Ovary (tissue), 7 donors: ENCODE measurements at regions not wholly inside any gene's neighbourhood (a gene's known extent, or its start where the extent isn't known, plus 50 kb on each side); places are given as distances from the start of the nearest gene placed in this dataset.

Experiments
- DNase-seq, 5 donors: peaks; one replicate each; pipeline ENCODE4 v3.0.0-alpha.2; 2019 to 2020
- H3K27ac ChIP-seq, 2 donors: fragments of 200-600 bp; one replicate each; pipeline versions ENCODE4 v1.5.1 to v1.8.0; 2019 to 2022
- H3K27me3 ChIP-seq: fragments of 200-600 bp; one replicate; pipeline ENCODE4 v1.8.0; 2022
- H3K36me3 ChIP-seq: fragments of 200-600 bp; sonication (generic); one replicate; pipeline ENCODE4 v1.5.1; 2019
- H3K4me1 ChIP-seq: one replicate; pipeline ENCODE4 v1.8.1; 2013; ENCODE audit warnings: mild to moderate bottlenecking, moderate library complexity; ENCODE audit not compliant: insufficient read depth
- H3K4me3 ChIP-seq: fragments of 200-600 bp; sonication (generic); one replicate; pipeline ENCODE4 v1.5.1; 2017
- H3K9me3 ChIP-seq, 2 donors: fragments of 200-600 bp in 1 of 2; sonication (generic) in 1 of 2; one replicate each; pipeline versions ENCODE4 v1.5.1 to v1.8.1; 2013 to 2019; ENCODE audit warnings: mild to moderate bottlenecking in 1 of 2, moderate library complexity in 1 of 2
- CTCF ChIP-seq, 3 donors: fragments of 450-650 bp in 2 of 3; fragments of 200-600 bp in 1 of 3; IDR thresholded peaks; one replicate each; pipeline versions ENCODE4 v1.5.1 to v1.8.0; 2016 to 2022; ENCODE audit warnings: antibody characterized with exemption in 3 of 3, mild to moderate bottlenecking in 1 of 3
- EP300 ChIP-seq: sonication (generic); formaldehyde crosslinking; IDR thresholded peaks from one replicate; pipeline ENCODE4 v1.6.1; 2017; ENCODE audit warnings: antibody characterized with exemption
- POLR2A ChIP-seq: fragments of 450-650 bp; IDR thresholded peaks from one replicate; pipeline ENCODE4 v1.6.1; 2017; ENCODE audit warnings: antibody characterized with exemption, mild to moderate bottlenecking, moderate library complexity
- WGBS, 3 donors: extraction: QIAGEN DNeasy Blood & Tissue Kit in 1 of 3; methylation state at CpG; one replicate each; pipeline versions ENCODE4 v1.1.5 to v1.1.7; 2013 to 2017; 5-methylcytosine and 5-hydroxymethylcytosine counted together
- intact Hi-C, 4 donors: fragments of 100-400 bp; cut with DNase I; formaldehyde crosslinking; loops; one replicate each; pipeline versions ENCODE4 v1.11.0 to v1.15.1; 2022 to 2023
- donor health status: DM: no; HTN: no; CAD: no; lungs with moderate emphysema.
- donor health status: DM: no; HTN: no; CAD: no.
- donor health status: Bipolar disorder and iron deficiency.
- donor health status: DM: no; HTN: no; CAD: no.
- donor health status: DM: yes; HTN: yes; CAD: no.

DNA sequence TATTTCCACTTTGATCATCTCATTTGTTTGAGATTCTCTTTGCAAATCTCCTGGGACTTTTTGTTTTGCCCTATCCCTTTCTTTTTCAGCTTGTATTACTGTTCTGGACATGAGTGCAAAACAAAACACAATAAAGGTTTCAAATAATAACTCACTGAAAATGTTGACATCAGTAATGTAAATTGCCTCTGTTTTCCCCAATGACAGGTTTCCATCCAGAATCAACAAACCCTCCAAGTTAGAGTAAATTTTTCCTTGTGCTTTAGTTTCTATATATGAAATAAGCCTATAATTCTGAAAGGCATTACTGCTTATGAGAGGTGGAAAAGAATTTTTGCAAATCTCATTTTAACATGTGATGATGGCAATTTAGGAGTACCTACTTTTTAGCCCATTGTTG lies 187.0 kb upstream of the ANO3 start:
- no peak overlapping the region for H3K4me3 ChIP-seq
- intact Hi-C loops, result no loop called here
- no peaks in the 10 kb centered on the region for H3K36me3 ChIP-seq
- H3K9me3 ChIP-seq, result no peaks in the 10 kb centered on the region
- H3K4me1 ChIP-seq, result no peaks in the 10 kb centered on the region
- no peak overlapping the region for H3K27ac ChIP-seq
- no peaks in the 10 kb centered on the region for H3K27me3 ChIP-seq
- DNase-seq, result no peak
- no peak for TF ChIP-seq EP300
- TF ChIP-seq POLR2A, result no peak
- TF ChIP-seq CTCF (IDR thresholded peaks at IDR 0.05), result no peak

DNA sequence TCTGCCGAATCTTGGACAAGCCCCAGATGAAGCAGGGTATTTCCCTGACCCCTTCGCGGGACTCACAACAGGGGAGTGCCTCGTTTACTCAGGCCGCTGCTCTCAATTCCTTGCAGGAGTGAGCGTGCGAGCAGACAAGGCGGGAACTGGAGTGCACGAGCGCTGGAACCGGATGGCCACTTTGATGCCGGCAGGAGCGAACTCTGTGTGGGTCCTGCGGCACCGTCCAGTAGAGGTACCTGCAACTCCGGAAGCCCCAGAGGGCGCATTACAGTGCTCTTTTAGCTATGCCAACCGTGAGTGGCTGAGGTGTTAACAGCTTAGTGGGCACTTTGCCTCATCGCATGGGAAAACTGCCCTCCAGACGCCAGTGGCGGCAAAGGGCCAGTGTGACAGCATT lies 182.3 kb upstream of the ANO3 start:
- intact Hi-C loops, result no loop called here
- Histone ChIP-seq H3K4me1 (no peaks in the 10 kb centered on the region), H3K9me3 (no peaks in the 10 kb centered on the region), H3K27ac (no peak overlapping the region), H3K4me3 (no peak overlapping the region), H3K36me3 (no peaks in the 10 kb centered on the region), H3K27me3 (no peaks in the 10 kb centered on the region)
- 95 to 96% (median 95%) methylated on average over 21 of the region's 21 CpGs for WGBS, 3 donors
- DNase-seq, result no peak
- TF ChIP-seq EP300 (no peak), POLR2A (no peak), CTCF (IDR thresholded peaks at IDR 0.05) (no peak)

GRCh38 chr11:26150031-26150430 lies 181.9 kb upstream of the ANO3 start:
- H3K9me3 ChIP-seq, result no peaks in the 10 kb centered on the region
- no peaks in the 10 kb centered on the region for H3K27me3 ChIP-seq
- no peak for TF ChIP-seq POLR2A
- no peak for TF ChIP-seq EP300
- TF ChIP-seq CTCF (IDR thresholded peaks at IDR 0.05), result no peak
- 88 to 94% (median 92%) methylated on average over 8 of the region's 8 CpGs for WGBS, 3 donors
- no peaks in the 10 kb centered on the region for H3K4me1 ChIP-seq
- H3K4me3 ChIP-seq, result no peak overlapping the region
- no peaks in the 10 kb centered on the region for H3K36me3 ChIP-seq
- DNase-seq, result no peak
- no peak overlapping the region for H3K27ac ChIP-seq
- intact Hi-C loops, result no loop called here

- 65 to 69% (median 67%) methylated on average over 3 of the region's 3 CpGs for WGBS, 3 donors
- Histone ChIP-seq H3K4me3 (no peak overlapping the region), H3K9me3 (no peaks in the 10 kb centered on the region), H3K27ac (no peak overlapping the region), H3K36me3 (no peaks in the 10 kb centered on the region), H3K27me3 (no peaks in the 10 kb centered on the region), H3K4me1 (no peaks in the 10 kb centered on the region)
- intact Hi-C loops, result no loop called here
- DNase-seq, result no peak
- no peak for TF ChIP-seq CTCF (IDR thresholded peaks at IDR 0.05)
- TF ChIP-seq POLR2A, result no peak
- no peak for TF ChIP-seq EP300
These were observed 173.7 kb upstream of the ANO3 start for GRCh38 chr11:26158251-26158650.

DNA sequence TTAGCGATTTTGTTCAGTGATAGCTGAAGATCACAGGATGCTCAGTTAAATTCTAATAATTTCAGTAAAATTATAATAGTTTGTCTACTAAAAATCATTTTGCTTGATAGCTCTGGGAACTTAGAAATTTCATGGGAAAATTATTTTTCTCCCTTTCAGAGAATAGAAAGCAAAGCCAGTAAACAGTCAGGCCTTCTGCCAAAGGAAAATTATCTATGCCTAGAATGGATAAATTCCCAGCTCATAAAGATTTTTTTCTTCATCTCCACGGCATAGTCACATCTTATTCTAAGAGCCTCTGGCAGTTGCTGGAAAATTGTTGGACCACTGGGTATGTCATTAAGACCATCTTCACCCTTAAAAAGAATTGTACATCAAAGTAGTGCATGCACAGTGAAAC lies 169.6 kb upstream of the ANO3 start:
- TF ChIP-seq EP300, result no peak
- no peak for TF ChIP-seq CTCF (IDR thresholded peaks at IDR 0.05)
- TF ChIP-seq POLR2A, result no peak
- 43 to 60% (median 52%) methylated on average over 2 of the region's 2 CpGs for WGBS, 3 donors
- Histone ChIP-seq H3K4me3 (no peak overlapping the region), H3K27ac (no peak overlapping the region), H3K36me3 (no peaks in the 10 kb centered on the region), H3K27me3 (no peaks in the 10 kb centered on the region), H3K9me3 (no peaks in the 10 kb centered on the region), H3K4me1 (no peaks in the 10 kb centered on the region)
- intact Hi-C loops, result no loop called here
- no peak for DNase-seq
